ENCODE measurements at regions not wholly inside any gene's neighbourhood (a gene's known extent, or its start where the extent isn't known, plus 50 kb on each side); places are given as distances from the start of the nearest gene placed in this dataset.

GRCh38 chr1:239322369-239322768 lies 64.0 kb upstream of the CHRM3 start:
- Histone ChIP-seq H3K4me3 (no peak overlapping the region), H3K27ac (no peak overlapping the region), H3K9me3 (no peaks in the 10 kb centered on the region), H3K36me3 (no peaks in the 10 kb centered on the region), H3K4me1 (no peaks in the 10 kb centered on the region), H3K27me3 (no peaks in the 10 kb centered on the region)
- TF ChIP-seq POLR2AphosphoS5 (IDR thresholded peaks at IDR 0.05; ENCODE audit: insufficient read depth in 1 of 2, low read depth in 1 of 2) = no peak
- no peak for TF ChIP-seq CTCF (IDR thresholded peaks at IDR 0.05)
- TF ChIP-seq POLR2A (IDR thresholded peaks at IDR 0.05) = no peak
- intact Hi-C loops (cut with DNase I) = no loop called here
- DNase-seq (ENCODE audit: extremely low spot score in 2 of 2) = no peak

GRCh38 chr1:239321877-239322276 lies 64.5 kb upstream of the CHRM3 start:
- Histone ChIP-seq H3K27ac (no peak overlapping the region), H3K36me3 (no peaks in the 10 kb centered on the region), H3K4me3 (no peak overlapping the region), H3K9me3 (no peaks in the 10 kb centered on the region), H3K27me3 (no peaks in the 10 kb centered on the region), H3K4me1 (no peaks in the 10 kb centered on the region)
- DNase-seq (ENCODE audit: extremely low spot score in 2 of 2) = no peak
- intact Hi-C loops (cut with DNase I) = no loop called here
- TF ChIP-seq POLR2A (IDR thresholded peaks at IDR 0.05) (no peak), POLR2AphosphoS5 (IDR thresholded peaks at IDR 0.05; ENCODE audit: insufficient read depth in 1 of 2, low read depth in 1 of 2) (no peak), CTCF (IDR thresholded peaks at IDR 0.05) (no peak)

DNA sequence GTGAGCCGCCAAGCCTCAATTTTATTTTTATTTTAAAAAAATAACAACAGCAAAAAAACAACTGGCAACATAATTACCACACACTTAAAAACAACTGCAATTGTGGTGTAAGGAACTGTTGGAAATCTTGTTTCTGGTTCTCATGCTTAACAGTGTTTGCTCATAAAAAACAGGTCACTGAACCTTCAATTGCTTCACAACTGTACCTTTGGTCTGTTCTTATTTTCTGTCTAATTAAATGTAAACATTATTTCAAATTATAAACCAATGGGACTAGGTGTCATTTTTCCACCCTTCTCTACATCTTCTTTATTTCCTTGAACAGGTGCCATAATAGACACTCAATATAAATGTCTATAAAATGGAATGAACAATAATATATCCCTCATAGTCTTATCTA lies 68.4 kb upstream of the CHRM3 start:
- no peaks in the 10 kb centered on the region for H3K27me3 ChIP-seq
- intact Hi-C loops (cut with DNase I) = no loop called here
- H3K27ac ChIP-seq = no peak overlapping the region
- no peaks in the 10 kb centered on the region for H3K9me3 ChIP-seq
- no peak for TF ChIP-seq POLR2AphosphoS5 (IDR thresholded peaks at IDR 0.05; ENCODE audit: insufficient read depth in 1 of 2, low read depth in 1 of 2)
- no peak for TF ChIP-seq CTCF (IDR thresholded peaks at IDR 0.05)
- TF ChIP-seq POLR2A (IDR thresholded peaks at IDR 0.05) = no peak
- H3K4me3 ChIP-seq = no peak overlapping the region
- no peak for DNase-seq (ENCODE audit: extremely low spot score in 2 of 2)
- no peaks in the 10 kb centered on the region for H3K36me3 ChIP-seq
- no peaks in the 10 kb centered on the region for H3K4me1 ChIP-seq

- Histone ChIP-seq H3K27ac (no peak overlapping the region), H3K36me3 (no peaks in the 10 kb centered on the region), H3K9me3 (no peaks in the 10 kb centered on the region), H3K4me1 (no peaks in the 10 kb centered on the region), H3K27me3 (no peaks in the 10 kb centered on the region), H3K4me3 (no peak overlapping the region)
- DNase-seq (ENCODE audit: extremely low spot score in 2 of 2) = no peak
- intact Hi-C loops (cut with DNase I) = no loop called here
- no peak for TF ChIP-seq POLR2A (IDR thresholded peaks at IDR 0.05)
- no peak for TF ChIP-seq POLR2AphosphoS5 (IDR thresholded peaks at IDR 0.05; ENCODE audit: insufficient read depth in 1 of 2, low read depth in 1 of 2)
- no peak for TF ChIP-seq CTCF (IDR thresholded peaks at IDR 0.05)
Observed at GRCh38 chr1:239315631-239316217, 70.6 kb upstream of the CHRM3 start.

DNA sequence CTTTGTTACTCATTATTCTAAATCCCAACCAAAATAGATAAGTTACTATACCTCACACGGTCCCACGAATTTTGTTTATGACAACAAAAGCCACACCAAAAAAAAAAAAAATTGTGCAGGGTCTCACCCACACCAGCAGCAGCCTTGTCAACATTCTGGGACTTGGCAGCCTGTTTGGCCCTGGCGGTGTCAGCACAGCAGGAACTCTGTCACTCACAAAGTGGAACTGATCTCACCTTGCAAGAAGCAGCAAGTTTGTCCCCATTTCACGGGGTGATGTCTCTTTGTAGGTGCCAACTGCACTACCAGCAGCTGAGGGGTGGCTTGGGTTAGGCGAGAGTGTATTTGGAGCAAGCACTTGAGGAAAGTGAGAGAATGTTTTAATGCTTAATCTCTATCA lies 75.0 kb upstream of the CHRM3 start:
- intact Hi-C loops (cut with DNase I) = no loop called here
- DNase-seq (ENCODE audit: extremely low spot score in 2 of 2) = no peak
- TF ChIP-seq CTCF (IDR thresholded peaks at IDR 0.05) (no peak), POLR2AphosphoS5 (IDR thresholded peaks at IDR 0.05; ENCODE audit: insufficient read depth in 1 of 2, low read depth in 1 of 2) (no peak), POLR2A (IDR thresholded peaks at IDR 0.05) (no peak)

More for the DNA sequence above, 75.0 kb upstream of the CHRM3 start:
- Histone ChIP-seq H3K27me3 (no peaks in the 10 kb centered on the region), H3K4me3 (no peak overlapping the region), H3K9me3 (no peaks in the 10 kb centered on the region), H3K36me3 (no peaks in the 10 kb centered on the region), H3K27ac (no peak overlapping the region), H3K4me1 (no peaks in the 10 kb centered on the region)

All from vagina (tissue), 2 donors.